SK-MEL-5 (cell line): ENCODE measurements at regions not wholly inside any gene's neighbourhood (a gene's known extent, or its start where the extent isn't known, plus 50 kb on each side); places are given as distances from the start of the nearest gene placed in this dataset.
"Not testable (repeated sequence)": the region's sequence is repeated elsewhere in the genome, so short reads cannot be mapped to it uniquely, and the experiment has no call there.

Source experiments
- DNase-seq: peaks from one replicate; pipeline ENCODE4 v3.0.0-alpha.2; 2016; ENCODE audit warnings: low read depth, low spot score
- in situ Hi-C: cut with HindIII; loops from 2 replicates; pipeline ENCODE4 v1.10.0; 2016; ENCODE audit warnings: low sequenced_read_pairs, high pct_unique_total_duplicates, low pct_unique_long_range_greater_than_20kb

DNA sequence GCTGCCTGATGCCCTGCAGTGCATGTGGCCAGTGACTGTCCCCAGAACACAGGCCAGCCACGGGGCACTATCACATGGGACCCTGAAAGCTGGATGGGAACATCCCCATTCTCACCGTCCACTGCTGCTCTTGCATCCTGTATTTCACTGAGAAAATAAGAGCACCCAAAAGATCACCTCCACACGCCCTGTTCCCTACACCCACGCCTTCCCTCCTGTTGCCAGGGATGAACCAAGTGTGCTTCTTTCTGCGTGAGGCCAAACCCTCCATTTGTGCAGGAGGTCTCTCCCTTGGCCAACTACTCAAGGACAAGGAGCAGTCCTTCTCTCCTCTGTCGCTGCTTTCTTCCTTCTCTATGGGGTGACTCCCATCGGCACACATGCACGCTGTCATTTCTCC is 118.3 kb downstream of the LRRC37A3 start:
- in situ Hi-C loops, DNase-seq: not testable (repeated sequence)

DNA sequence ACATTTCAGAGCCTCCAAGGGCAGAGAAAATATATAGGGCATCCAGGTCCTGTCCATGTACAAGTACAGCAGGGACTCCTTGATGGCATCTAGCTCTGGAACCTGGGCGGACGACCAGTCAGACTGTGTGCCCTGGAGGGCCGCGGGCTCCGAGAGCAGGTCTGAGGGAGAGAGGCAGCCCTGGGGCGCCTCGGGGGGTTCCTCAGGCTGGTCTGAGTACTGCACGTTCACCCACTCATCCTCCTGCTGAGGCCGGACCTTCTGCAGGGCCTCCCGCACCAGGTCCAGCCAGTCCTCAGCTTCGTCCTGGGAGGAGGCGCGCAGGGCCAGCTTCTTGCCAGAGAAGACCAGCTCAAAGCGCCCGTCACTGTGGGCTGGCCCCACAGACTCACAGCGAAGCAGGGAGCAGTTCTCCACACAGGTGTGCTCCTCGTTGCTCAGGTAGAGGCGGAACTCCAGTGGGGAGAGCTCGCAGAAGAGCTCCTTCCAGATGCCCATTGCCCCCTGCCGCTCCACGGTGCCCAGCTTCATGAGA is 118.8 kb downstream of the LRRC37A3 start:
- in situ Hi-C loops, DNase-seq: not testable (repeated sequence)

DNA sequence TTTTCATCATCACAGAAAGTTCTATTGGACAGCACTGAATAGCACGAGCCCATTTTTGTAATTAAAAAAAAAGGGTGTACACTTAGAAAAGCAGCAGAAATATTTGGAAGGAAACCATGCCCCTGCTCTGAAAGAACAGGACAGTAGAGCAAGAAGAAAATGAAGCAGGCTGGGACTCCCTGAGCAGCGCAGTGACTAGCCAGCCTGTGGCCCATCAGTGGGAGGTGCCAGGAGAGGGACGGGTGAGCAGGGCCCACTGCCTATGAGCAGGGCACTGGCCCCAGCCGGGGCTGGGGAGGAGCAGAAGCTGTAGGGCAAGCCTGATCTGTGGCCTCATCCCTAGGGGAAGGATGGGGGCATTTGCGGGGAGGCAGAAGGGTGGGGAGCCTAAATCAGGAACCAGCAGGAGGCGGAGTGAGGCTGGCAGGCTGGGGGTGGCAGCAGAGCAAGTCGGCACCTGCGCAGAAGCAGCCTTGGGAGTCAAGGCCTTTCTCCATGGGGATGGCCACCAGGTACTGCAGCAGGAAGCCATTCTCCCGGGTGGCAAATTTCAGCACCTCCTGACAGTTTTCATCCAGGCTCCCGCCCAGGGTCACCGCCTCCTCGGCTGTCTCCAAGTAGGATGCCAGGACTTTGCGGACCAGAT is 119.6 kb downstream of the LRRC37A3 start:
- DNase-seq, in situ Hi-C loops: not testable (repeated sequence)

DNA sequence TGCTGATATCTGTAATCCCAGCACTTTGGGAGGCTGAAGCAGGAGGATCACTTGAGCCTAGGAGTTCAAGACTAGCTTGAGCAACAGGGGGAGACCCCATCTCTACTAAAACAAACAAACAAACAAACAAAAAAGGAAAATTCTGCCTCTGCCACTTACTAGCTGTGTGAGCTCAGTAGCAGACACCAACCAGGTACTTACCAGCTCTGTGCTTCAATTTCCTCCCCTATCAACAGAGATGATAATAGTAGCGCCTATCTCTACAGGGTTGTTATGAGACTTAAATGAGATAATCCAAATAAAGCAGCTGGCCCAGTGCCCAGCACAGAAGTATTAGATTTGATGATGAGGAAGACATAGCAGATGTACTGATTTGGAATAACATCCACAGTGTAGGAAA is 120.3 kb downstream of the LRRC37A3 start:
- DNase-seq, in situ Hi-C loops: not testable (repeated sequence)

DNA sequence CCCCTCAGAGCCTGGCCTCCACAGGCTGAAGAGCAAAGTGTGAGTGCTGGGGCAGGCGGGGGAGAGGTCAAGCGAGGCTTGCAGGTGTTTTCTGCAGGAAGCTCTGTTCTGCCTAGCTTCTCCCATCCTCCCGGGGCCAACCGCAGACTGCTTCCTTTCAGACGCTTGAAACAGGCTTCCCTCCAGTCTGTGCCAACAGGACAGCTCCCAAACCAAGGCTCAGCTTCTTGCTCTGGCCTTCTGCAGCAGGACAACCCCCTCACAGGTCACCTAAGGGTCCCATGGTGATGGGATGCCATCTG is 120.8 kb downstream of the LRRC37A3 start:
- in situ Hi-C loops, DNase-seq: not testable (repeated sequence)

DNA sequence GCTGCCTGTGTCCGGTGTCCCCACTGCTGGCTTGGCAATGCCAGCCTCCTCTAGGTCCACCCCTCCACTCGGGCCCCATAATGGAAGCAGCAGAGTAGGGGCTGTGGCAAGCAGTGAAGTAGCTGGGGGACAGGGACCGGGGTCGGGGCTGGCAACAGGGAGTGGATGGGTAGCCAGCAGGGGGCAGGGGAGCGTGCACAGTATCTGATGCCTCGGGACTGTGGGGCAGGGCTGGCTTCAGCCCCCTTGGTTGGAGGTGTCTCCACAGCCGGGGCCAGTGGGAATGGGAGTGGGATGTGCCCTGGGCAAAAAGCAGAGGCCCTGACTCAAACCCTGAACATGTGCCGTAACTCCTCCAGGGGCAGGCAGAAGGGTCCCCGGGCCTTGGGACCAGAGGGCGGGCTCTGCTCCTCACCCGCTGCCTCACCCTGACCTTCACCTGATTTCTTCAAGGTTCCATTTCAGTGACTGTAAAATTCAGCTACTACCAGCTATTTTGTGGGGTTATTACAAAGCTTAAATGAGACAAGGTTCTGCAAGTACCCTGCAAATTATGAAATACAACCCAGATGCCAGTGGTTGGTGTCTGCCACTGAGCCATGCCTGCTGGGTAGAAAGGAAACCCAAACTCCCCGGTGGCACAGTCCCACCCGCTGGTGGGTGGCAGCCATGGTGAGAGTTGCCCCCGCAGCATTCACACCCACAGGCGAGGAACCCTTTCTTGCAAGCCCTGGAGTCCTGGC is 121.4 kb downstream of the LRRC37A3 start:
- DNase-seq, in situ Hi-C loops: not testable (repeated sequence)

DNA sequence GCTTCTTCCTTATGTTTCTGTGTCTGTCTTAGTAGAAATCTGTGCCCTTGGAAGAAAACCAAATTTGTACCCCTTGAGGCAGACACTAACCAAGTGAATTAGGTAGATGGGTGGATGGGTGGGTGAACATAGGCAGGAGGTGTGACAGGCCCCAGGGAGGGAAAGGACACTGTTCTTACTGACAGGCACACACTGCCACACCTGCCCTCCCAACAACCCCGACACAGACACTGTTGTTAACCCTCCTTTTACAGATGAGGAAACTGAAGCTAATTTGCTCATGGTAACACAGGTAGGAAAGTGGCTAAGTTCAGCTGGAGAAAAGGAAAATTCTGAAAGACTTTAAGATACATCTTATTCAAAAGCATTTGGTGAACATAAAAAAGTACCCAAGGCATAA is 123.9 kb downstream of the LRRC37A3 start:
- DNase-seq, in situ Hi-C loops: not testable (repeated sequence)

DNA sequence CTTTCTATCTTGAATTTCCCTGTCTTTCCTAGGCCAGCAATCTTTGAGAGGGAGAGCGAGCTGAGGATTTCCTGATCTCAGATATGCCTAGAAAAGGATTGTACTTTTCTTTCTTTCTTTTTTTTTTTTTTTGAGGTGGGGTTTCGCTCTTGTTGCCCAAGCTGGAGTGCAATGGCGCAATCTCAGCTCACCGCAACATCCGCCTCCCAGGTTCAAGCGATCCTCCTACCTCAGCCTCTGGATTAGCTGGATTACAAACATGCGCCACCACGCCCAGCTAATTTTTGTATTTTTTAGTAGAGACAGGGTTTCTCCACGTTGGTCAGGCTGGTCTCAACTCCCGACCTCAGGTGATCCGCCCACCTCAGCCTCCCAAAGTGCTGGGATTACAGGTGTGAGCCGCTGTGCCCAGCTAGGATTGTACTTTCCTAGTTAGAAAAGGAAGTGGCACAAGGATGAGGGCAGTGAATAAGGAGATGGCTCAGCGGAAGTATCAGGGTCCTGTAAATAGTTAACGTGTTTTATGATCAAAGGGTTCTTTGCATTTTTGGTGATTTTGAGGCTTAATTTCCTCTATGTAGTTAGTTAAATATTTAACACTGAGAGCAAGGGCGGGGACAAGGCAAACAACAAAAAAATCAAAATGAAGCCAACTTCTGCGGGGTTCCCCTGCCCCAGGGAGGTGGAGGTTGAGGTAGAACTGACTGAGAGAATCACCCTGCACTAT is 124.6 kb downstream of the LRRC37A3 start:
- in situ Hi-C loops, DNase-seq: not testable (repeated sequence)

DNA sequence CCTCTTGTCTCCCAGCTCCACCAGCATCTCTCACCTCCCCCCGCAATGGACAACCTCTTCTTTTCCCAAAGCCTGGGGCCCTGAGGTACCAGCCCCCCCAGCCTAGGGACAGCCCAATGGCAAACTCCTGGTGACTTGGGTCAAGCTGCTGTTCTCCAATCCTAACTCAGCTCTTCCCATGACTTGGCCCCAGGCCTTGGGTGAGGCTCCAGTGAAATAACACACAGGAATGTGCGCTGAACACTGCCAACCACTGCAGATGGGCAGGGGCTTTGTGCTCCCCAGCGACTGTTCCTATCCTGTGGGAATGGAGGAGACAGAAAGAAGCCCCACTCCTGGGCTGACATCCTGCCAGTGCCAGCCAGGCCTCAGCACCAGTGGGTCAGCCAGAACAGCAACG is 125.2 kb downstream of the LRRC37A3 start:
- DNase-seq, in situ Hi-C loops: not testable (repeated sequence)

DNA sequence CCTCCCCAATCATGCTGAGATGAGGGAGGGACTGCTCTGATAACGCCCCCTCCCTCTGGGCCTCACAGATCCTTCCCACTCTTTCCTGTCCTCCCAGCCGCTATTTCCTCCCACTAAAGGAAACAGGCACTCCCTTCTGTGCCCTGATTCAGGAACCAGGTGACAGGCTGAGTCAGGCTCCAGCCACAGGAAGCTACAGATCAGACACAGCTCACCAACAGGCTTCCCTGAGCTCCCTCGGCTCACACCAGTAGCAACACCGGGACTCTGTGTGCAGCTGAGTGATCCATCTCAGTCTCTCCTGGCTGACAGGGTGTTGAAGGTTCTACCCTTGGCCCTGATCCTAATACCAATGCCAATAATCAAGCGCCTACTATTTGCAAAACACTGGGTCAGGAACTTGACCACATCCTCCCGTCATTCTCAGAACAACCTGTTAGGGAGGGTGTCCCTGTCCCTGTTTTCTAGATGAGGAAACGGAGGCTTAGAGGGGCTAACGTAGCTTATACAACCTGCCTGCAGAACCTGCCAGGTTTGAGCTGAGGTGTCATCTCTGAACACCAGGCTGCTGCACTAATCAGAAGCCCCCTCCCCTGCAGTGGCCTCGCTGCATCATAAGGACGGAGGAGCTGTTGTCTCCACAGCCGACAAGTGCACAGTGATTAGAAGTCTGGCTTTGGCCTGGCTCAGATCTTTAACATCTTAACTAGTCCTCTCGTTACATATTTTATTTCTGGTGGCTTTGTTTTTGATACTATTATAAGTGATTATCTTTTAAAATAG is 126.3 kb downstream of the LRRC37A3 start:
- in situ Hi-C loops, DNase-seq: not testable (repeated sequence)

DNA sequence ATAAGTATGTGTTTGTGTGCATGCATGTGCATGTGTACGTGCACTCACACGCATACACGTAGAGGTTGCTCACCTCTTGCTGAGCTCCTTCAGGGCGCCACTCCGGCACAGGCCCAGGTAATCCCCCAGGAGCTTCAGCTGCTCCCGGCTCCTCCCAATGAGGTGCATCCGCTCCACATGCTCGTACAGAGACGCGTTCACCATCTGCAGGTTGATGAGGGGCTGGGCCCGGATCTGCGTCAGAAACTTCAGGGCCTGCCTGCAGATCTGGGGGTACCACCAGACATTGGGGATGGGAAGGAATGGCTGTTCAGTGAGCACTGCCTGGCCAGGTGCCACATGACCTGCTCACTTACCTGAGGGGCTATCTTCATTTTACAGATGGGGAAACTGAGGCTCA is 127.0 kb downstream of the LRRC37A3 start:
- DNase-seq, in situ Hi-C loops: not testable (repeated sequence)

DNA sequence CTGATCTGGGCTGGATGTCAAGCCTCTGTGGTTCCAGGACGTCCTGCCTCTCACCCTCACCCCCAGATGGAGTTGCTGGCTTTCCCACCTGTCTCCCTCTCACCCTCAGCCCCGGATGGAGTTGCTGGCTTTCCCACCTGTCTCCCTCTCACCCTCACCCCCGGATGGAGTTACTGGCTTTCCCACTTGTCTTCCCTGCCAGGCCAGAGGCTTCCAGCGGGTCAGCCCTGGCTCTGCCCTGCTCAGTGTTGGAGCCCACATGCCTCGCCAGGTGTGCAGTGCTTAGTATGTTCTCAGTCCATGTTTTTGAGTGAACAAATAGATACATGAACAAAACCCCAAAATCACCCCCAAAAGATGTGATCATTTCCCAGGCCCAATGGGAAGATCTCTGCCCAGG is 127.6 kb downstream of the LRRC37A3 start:
- DNase-seq, in situ Hi-C loops: not testable (repeated sequence)

DNA sequence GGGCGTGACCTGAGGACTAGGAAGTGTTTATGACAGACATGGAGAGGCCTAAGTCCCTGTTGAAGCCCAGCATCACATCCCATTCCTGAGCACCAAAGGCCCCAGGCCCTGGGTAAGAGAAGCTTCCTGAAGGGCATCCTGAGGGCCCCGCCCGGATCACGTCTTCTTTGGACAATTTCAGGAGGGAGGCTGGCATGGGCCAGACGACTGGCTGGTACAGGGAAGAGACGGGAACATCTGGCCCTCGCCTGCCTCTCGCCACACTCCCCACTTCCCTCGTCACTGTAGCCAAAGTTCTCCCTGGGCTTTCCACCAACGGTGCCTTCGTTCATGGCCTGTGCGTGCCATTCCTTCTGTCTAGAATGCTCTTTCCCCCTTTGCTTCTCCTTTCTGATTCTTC is 128.1 kb downstream of the LRRC37A3 start:
- in situ Hi-C loops, DNase-seq: not testable (repeated sequence)

DNA sequence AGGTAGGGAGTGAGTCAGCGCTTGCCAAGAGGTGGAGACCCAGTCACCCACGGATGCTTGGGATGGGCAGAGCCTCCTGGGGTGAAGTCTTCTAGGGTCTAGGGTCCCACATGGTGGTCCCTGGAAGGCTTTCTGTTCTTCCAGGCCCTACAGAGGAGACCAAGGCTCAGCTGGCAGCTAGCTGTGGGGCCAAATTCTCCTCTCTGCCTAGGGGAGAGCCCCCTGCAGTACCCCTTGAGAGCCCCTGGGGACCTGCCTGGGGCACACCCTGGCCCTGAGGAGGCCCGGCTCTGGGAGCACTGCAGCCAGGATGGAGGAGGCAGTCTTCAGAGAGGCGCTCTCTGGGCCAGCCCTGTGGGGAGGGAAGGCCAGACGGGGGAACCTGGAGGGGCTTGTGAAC is 128.6 kb upstream of the SMURF2 start:
- DNase-seq, in situ Hi-C loops: not testable (repeated sequence)

DNA sequence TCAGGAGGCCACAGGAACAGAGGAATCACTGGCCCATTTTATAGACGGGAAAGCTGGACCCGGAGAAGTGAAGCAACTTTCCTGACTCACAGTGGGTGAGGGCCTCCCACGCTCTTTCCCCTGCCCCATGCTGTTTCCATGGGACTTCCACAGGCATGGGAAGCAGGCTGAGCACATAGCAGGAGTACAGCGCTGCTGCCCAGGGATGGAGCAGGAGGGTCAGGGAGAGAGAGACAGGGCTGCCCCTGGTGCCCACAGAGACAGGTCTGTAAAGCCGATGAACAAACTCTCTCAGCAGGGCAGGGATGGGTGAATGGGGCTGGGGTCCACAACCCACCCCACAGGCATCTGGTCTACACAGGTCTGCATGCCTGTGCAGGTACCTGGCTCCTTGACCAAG is 128.1 kb upstream of the SMURF2 start:
- DNase-seq, in situ Hi-C loops: not testable (repeated sequence)

DNA sequence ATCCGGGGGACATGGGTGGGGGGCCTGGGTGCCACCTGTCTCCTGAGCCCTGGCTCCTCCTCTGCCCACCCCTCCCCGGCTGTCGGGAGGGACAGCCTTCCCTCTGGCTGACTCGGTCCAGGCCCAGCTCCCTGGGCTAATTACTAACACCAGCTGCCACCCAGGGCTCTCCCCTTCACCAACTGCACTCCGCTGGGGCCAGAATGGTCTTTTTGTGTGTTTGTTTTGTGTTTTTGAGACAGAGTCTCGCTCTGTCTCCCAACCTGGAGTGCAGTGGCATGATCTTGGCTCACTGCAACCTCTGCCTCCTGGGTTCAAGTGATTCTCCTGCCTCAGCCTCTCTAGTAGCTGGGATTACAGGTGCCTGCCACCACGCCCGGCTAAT is 126.9 kb upstream of the SMURF2 start:
- DNase-seq, in situ Hi-C loops: not testable (repeated sequence)

DNA sequence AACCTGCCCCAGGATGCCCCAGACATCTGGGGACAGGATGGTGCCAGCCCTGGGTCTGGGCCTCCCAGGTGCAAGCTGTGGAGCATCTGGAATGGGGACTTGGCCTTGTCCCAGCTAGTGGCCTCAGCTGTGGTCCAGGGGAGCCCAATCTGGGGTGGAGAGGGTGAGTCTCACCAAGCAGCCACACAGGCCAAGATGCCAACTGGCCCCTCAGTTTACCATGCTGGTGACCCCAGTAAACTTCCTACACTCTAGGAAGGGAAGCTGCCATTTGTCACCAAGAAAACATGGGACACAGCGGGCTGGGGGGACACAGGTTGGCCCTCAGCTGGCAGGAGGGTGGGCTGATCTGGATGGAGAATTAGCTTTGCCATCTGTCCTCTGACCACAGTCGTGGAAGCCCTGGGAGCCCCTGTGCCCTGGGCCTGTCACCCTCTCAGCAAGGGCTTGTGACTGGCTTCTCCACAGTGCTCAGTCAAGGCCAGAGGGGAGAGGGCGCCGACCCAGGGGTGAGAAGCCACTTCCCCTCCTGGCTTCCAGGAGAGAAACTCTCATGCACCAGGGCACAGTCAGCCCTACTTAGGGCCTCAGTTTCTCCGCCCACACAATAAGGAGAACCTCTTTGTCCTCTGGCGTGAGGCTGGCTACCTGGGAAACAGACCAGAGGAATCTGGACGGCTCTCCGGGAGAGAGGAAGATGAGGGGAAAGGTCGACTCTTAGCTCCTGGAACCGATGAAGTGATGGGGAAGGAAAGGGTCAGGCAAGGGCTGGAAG is 126.4 kb upstream of the SMURF2 start:
- in situ Hi-C loops = no loop called here
- no peak for DNase-seq
